Astrocyte of the hippocampus (primary cell): ENCODE measurements at regions not wholly inside any gene's neighbourhood (a gene's known extent, or its start where the extent isn't known, plus 50 kb on each side); places are given as distances from the start of the nearest gene placed in this dataset.

Experiments used
- DNase-seq: peaks from one replicate; pipeline ENCODE4 v3.0.0; 2011; ENCODE audit warnings: low read depth, low spot score

DNA sequence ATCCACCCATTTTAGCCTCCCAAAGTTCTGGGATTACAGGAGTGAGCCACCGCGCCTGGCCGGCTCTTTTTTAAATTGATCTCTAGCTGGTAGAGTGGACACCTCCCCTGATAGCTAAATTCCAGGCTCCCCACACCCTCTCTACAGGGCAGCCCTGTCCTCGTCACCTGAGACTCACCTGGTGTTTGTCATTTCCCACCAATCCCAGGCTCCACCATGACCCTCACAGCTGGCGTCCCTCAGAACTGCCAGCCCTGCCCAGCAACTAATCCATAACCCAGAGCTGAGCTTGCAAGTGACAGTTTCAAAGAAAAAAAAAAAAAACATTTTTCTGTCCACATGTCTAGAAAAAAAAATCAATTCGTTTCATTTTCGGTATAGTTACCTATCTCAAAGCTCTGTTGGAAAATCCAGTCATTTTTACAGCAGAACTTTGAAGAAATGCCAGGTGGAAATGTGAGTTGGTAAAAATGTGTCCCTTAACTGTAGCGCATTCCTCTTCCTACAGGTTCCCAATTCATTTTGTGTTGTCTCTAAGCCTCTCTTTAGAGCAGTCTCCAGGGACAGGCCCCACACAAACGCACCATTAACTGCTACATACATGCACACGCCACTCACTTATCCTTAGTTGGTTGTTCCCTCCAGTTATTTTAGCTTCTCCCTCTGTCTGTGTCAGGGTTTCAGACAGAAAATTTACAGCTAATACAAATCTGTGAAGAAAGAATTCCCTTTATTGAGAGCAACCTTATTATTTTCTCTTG lies 294.7 kb downstream of the FBXO15 start:
- DNase-seq: no peak

DNA sequence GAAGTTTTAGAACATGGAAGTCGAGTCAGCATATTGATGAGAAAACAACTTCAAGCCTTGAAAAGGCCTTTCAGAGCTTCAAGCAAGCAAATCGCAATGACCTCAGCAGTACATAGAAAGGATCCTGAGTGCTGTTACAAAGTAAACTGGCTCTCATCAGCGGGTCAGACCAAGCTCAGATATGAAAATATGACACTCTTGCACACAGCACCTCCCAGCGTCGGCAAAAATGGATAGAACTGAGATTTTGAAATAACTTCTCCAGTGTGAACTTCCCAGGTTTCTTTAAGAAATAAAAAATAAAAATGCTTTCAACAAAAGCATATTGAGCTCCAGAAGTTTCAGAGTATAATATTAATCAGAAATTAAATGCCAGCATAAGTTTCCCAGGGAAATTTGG lies 296.9 kb downstream of the FBXO15 start:
- no peak for DNase-seq

DNA sequence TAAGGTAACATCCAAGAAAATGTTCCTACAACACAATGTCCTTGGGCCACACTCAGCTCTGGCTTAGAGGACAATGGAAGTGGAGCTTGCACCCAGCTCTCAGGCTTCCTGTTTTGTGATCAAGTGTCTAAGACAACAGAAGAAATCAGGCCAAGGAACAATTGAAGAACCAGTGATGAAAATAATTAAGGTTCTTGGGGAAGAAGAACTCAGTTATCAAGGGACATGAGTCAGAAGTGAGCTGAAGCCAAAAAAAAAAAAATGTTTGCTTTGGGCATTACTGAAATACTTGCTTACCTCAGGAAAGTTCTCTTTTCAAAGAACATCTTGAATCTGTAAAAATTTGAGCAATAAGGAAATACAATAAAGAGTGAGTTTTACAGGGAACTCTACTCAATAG lies 299.0 kb downstream of the FBXO15 start:
- peak; percentile 77 for DNase-seq

DNA sequence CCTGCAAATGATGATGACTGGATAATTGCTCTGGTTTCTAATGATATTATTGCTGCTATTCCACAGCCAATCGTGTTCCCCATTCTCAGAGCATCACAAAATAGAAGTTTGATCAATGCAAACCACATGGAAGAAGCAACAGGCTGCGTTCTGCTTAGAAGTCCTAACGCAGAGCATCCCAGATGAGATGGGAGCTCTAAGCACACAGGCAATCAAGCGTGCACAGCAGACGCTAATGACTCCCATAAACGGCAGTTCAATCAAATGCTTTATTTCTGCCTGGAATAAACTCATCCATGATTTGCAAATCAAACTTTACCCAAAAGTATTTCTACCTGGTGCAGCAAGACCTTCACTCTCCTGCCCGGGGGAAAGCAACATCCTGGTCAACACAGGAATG lies 304.2 kb downstream of the FBXO15 start:
- no peak for DNase-seq

DNA sequence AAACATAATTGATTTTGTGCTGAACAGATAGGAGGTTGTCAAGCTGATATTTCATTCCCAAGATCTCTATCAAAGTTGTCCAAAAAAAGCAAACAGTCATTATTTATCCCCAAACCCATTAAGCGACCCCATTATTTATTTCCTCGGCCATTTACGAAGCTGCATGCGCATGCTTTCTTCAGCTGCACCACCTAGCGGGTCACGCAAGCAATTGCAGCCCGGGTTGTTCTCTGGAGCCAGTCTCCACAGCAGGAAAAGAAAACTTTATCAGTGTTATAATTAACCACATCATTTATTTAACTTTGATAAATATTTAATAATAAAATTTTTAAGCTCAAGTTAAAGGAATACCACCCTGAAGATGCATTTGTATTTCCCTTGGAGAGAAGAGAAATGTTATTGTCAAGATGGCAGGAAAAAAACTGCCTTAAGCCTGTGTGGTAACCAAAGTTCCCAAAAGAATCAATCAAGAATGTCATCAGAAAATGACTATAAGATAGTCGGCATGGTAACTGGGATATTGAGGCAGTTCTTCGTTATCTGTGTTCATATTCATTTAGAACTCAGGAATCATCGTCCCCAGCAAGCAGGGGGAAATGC lies 304.7 kb downstream of the FBXO15 start:
- DNase-seq: peak; percentile 79

DNA sequence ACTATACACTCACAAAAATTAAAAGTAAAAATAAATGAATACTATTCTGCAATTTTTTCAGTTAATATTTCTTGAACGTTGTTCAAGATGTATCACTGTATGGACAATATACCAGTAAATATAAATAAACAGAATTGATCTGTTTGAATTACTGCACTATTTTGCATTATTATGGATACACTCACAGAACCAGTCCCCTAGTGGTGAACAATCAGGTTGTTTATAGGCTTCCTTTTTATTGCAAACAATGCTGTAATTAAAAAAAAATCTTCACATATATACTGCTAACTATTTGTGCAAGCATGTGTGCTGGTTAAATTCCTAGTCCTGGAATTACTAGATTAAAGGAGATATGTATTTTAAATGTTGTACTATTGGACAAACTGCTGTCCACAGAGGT lies 306.0 kb downstream of the FBXO15 start:
- no peak for DNase-seq

DNA sequence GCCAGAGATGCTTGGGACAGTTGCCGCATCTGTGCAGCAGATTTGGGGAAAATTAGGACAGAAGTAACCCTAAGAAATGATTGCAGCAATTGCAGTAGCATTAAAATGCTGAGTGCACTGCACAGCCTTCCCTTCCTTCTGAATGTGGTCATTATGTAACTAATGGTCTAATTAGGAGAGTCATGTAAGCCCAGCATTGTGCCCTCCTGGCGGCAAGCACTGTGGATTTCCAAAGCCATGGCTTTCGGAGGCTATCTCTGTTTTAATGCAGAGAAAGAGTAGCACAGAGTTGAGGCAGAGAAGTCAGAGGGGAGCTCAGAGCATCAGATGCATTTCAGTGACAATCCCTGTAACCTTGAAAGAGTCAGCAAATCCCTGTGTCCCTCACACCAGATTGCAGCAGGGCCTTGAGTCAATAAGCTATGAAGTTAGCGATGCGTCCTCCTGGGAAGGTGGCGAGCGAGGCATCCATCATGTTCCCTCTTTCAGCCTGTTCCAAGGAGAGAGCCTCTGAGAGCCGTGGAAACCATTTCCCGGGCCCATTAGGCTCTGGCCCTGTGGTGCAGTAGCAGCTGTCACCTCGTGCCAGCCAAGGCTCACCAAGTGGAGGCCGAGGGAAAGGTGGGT lies 307.2 kb downstream of the FBXO15 start:
- DNase-seq: no peak

DNA sequence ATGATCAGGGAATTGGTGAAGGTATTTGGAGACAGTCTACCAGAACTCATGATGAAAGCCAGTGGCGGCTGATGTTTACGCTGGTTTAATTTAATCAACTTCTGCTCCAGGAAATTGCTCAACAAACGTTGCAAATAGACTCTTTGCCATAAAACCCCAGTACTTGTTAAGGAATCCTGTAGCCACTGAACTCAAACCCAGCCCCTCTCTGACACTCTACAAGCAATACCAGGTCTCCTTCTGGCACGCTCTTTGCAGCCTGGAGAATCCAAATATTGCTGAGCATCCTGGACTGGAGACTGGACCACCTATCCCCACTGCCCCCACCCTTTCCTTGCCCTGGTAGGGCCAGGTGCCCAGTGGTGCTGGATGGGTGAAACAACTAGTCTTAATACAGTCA lies 308.2 kb downstream of the FBXO15 start:
- no peak for DNase-seq

DNA sequence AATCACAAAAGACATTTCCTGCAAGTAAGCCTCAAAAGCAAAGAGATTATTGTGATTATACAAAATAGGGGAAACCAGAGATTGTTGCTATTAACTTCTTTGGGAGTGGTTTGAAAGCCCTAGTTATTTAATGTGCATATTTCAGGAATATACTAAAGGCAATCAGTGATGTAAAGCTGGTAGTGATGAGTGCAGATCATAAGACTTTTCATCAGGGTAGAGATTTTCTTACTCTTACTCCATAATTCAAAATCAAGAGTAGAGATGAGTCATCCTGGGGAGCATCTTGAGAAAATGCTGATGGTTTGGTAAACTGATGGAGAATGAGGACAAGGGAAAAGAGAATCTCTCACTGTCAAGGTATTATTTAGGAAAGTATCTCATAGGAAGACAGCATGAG lies 309.5 kb downstream of the FBXO15 start:
- DNase-seq: no peak

DNA sequence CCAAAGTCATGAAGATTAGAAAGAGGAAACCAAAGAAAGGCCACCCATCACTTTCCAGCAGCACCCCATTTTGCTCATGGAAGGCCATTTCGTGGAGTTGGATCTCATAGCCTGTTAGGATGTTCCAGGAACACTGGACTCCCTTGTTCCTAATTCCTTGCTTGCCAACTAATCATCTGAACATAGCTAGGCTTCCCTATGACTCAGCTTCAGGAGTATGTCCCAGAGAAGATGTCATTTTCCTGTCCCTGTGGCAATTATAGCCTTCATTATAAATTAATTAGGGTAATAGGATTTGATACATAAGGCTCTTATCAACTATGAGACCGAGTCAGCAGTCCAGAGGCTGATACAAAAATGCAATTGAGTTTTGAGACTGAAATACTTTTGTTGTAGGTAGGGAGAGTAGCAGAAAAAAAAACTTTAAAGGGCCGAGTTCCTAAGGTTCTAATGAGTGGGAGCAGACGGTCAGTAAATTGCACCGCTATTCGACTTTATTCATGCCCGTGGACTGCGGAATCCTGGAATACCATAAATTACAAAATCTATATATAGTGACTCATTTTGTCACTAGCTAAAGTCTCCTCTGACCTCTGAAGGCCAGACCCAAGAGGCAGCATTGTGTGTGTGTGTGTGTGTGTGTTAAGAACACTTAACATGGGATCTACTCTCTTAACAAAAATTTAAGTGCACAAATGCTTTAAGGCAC lies 311.8 kb downstream of the FBXO15 start:
- DNase-seq: no peak

DNA sequence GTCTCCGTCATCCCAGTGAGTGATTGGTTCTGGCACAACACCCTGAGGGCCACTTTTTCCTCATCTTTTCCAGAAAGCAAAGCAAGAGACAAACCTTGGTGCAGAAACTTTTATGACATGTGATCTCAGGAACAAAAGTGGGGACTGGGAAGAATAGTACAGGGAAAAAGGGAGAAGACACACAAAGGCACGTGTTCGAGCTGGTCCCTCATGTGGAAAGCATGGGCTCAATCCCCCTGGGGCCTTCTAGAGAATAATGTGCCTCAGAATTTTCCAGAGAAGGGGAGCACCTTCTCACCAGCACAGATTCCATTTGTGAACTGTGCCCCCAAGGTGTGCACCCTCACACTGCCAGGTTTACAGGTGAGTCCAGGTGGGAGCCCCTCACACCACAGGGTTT lies 312.6 kb downstream of the FBXO15 start:
- DNase-seq: no peak

DNA sequence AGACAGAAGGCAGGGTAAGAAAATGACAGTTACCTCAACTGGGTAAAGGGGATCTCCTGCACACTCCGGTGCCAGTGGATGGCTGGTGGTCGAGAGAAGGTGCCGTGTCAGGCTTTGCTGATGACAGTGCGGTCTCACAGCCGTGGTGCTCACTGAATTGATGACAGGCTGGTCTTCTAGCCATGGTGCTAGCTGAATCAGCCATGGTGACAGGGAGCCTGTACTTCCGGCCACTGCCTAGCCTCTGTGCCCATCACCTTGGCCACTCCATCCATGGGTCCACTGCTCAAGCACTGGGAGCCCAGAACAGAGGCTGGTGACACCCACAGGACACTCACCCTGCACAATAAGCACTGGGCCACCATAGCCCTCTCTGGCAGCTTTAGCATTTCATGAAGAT lies 315.9 kb downstream of the FBXO15 start:
- no peak for DNase-seq

DNA sequence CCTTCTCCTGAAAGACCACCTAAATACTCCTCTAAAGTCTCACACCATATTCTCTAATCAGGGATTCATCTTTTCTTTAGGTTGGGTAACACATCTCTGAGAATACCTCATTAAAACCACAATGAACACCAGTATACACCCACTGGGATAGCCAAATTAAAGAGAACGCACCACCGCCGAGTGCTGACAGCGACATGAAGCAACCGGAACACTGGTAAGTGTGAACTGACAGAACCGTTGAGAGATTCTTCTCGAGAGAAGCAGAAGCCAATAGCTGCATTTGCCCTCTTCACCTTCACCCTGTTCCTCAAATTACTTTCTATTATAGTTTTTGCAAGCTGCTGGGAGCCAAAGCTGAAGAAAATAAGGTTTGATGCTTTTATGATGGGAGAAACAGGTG lies 318.5 kb downstream of the FBXO15 start:
- no peak for DNase-seq

DNA sequence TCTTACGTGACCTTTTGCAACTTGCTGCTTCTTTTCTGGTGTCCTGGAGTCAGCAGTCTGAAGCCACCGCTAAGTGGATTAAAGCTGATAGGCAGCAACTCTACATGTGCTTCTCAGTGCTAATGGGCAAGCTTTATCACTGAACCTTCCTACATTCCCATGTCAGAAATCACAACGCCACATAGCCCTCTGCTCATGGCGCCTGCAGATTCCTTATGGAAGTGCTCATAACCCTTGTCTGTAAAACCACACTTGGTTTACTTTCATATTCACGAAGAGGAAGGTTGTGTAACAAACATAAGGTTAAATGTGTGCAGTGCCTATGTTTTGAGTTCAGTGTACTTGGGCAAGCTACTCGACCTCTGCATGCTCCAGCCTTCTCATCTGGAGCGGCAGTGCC lies 319.8 kb downstream of the FBXO15 start:
- no peak for DNase-seq

DNA sequence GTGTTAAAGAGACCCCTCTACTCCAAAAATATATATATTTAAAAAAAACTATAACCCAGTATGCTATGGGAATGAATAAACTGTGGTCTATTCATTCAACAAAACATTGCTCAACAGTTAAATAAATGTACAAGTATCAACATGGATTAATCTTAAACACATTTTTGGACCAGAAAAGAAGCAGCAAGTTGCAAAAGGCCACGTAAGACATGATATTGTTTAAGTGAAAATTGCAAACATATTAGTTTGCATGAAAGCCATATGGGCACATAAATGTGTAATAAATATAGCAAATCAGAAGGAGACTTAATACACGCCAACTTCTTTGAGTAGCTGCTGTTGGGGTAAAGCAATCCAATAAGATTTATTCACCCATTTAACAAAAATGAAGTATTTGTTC lies 321.5 kb downstream of the FBXO15 start:
- no peak for DNase-seq

DNA sequence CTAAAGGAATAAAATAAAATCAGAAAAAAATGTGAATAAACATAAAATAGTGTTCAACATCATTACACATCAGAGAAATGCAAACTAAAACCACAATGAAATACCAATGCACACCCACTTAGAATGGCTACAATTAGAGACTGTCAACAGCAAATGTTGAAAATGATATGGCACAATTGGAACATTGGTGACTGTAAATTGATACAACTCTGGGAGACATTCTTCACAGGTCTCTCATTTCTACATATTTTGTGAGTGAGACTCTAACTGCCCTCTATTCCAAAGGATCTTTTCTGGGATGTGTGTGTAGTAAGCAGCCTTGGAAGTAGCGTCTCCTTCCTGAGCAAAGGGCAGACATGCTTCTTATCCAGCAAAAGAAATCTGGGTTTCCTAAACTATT lies 323.0 kb downstream of the FBXO15 start:
- peak; percentile 62 for DNase-seq

DNA sequence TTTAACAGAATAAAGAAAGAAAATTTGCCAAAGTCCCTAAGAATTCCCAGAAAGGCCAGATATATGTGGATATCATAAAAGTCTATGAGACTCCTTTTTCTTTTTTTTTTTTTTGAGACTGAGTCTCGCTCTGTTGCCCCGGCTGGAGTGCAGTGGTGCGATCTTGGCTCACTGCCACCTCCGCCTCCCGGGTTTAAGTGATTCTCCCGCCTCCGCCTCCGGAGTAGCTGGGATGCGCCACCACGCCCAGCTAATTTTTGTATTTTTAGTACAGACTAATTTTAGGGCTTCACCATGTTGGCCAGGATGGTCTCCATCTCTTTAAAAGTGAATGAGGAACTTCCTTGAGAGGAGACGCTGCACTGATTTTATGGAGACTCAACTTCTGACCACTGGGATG lies 335.2 kb downstream of the FBXO15 start:
- no peak for DNase-seq

DNA sequence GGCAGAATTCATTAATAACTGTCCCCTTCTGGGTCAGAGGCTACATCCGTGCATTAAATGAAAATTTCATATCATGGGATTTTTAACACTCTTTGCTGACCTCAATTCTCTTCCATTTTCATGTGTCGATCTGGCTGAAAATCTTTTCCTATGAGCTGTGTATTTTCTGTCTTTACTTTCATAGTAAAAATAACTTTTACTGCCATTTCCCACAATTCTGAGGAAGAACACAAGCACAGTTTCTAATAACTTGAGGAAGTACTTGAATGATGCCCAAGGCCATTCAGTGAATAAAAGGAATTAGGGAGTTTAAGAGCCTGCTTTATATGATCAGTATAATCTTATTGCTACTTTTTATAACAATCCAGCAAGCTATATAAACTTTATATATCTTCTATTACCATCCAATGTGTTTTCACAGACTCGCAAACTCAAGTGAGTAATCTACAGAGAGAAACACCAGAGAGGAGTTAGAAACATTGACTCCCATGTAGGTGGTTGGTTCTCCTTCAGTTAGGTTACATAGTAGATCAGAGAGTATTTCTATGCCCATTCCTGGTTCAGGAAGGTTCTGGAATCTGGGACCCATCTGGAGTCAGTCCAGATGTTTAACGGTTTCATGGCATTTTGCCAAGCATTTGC lies 340.0 kb downstream of the FBXO15 start:
- DNase-seq: no peak

DNA sequence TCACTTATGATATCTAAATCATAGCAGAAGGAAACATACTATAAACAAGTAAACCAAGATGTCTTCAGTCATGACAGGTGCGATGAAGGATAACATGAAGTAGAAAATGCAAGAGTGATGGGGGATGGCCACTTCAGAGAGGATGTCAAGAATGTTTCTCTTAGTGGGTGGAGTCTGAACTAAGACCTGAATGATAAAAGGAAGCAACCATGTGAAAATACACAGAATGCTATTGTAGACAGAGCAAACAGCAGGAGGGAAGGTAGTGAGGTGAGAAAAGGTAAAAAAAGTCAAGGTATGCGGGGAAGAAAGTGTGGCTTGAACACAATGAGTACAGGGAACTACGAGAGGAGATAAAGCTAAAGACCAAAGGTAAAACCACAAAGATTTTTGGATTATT lies 341.6 kb downstream of the FBXO15 start:
- DNase-seq: no peak

DNA sequence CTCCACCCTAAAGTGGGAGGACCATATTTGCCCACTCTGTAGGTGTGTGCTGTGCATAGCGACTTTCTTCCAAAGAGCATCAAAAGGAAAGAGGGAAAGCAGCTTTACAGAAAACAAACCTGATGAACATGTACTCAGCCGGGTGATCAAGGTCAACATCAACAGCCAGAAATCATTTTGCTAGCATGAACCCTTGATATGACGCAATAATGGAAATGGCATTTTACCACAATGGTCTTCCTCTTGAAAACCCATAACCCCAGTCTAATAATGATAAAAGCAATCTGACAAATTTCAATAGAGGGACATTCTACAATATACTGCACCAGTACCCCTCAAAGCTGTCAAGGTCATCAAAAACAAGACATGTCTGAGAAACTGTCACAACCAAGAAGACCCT lies 350.2 kb downstream of the FBXO15 start:
- no peak for DNase-seq

DNA sequence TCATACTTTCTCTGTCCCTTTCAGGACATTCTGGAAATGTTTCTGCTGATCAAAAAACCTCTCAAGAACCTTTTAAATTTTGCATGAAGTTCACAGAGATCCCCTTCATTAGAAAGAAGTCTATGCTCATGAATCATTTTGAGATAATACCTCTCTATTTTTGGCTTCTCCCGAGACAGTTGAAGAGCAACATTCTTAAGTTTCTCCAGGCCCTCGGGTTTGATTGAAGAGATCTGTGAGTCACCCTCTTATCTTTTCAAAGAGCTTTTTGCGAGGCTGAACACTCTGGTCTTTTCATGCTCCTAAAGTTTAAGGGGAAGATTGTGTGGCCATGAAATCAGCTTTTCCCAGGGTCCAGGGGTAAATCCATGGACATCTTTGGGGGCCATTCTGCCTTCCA lies 354.2 kb downstream of the FBXO15 start:
- DNase-seq: peak; percentile 56

DNA sequence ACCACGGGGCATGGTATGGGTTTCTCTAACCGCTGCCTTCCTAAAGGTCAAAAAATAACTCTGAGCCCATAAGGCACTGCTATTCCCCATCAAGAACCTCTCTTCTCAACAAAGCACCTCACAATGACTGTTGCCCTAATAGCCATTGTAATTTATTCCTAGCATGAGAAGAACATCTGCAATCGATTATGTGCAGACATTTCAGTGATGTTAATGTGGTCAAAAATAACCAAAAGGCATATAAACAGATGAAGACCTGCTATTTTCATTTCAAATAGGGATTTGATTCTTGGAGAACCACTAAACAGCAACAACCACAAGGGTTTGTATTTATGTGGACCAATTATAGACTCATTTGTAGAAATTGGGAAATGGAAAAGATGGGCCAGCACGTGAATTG lies 356.6 kb downstream of the FBXO15 start:
- peak; percentile 7 for DNase-seq
